Dendritic cell treated with granulocyte-macrophage colony-stimulating factor and Interleukin-4, amounts not matched to agents 40 ng/mL and 50 ng/mL, for 4 days (primary cell): ENCODE measurements at regions not wholly inside any gene's neighbourhood (a gene's known extent, or its start where the extent isn't known, plus 50 kb on each side); places are given as distances from the start of the nearest gene placed in this dataset.
"Not testable (repeated sequence)": the region's sequence is repeated elsewhere in the genome, so short reads cannot be mapped to it uniquely, and the experiment has no call there.

Experiments
- H3K27ac Mint-ChIP-seq: one replicate; pipeline ENCODE4 v1.8.0; 2022; ENCODE audit warnings: mild to moderate bottlenecking, mixed read lengths
- H3K27me3 Mint-ChIP-seq: one replicate; pipeline ENCODE4 v1.8.0; 2022; ENCODE audit warnings: mild to moderate bottlenecking, mixed read lengths
- H3K36me3 Mint-ChIP-seq: one replicate; pipeline ENCODE4 v1.8.0; 2022; ENCODE audit warnings: low read depth, mixed read lengths
- H3K4me1 Mint-ChIP-seq: one replicate; pipeline ENCODE4 v1.8.0; 2022; ENCODE audit warnings: low read depth, mixed read lengths
- H3K4me3 Mint-ChIP-seq: one replicate; pipeline ENCODE4 v1.8.0; 2022; ENCODE audit warnings: mild to moderate bottlenecking, moderate library complexity, mixed read lengths
- H3K9me3 Mint-ChIP-seq: one replicate; pipeline ENCODE4 v1.8.0; 2022; ENCODE audit warnings: mixed read lengths
- intact Hi-C: fragments of 100-400 bp; cut with micrococcal nuclease; formaldehyde crosslinking; loops from one replicate; pipeline ENCODE4 v1.15.0; 2022

- intact Hi-C loops: not testable (repeated sequence)
These were observed 445.9 kb downstream of the ZNF33B start for GRCh38 chr10:42192450-42192849.

GRCh38 chr10:42187501-42188195, 450.7 kb downstream of the ZNF33B start:
- intact Hi-C loops, H3K4me1 Mint-ChIP-seq, H3K4me3 Mint-ChIP-seq, H3K36me3 Mint-ChIP-seq, H3K27ac Mint-ChIP-seq, H3K9me3 Mint-ChIP-seq, H3K27me3 Mint-ChIP-seq: not testable (repeated sequence)

More at GRCh38 chr10:42192450-42192849, 445.9 kb downstream of the ZNF33B start:
- H3K4me1 Mint-ChIP-seq, H3K36me3 Mint-ChIP-seq, H3K27ac Mint-ChIP-seq, H3K4me3 Mint-ChIP-seq, H3K9me3 Mint-ChIP-seq: not testable (repeated sequence)
- H3K27me3 Mint-ChIP-seq: peaks cover 10% of the 10 kb centered on the region

- H3K36me3 Mint-ChIP-seq, H3K27ac Mint-ChIP-seq, H3K9me3 Mint-ChIP-seq, intact Hi-C loops, H3K4me1 Mint-ChIP-seq: not testable (repeated sequence)
- H3K4me3 Mint-ChIP-seq: peak overlapping the region; percentile 40
- peaks cover 68% of the 10 kb centered on the region for H3K27me3 Mint-ChIP-seq
These were observed 460.3 kb downstream of the ZNF33B start for GRCh38 chr10:42177793-42178689.

GRCh38 chr10:42177077-42177792, 461.1 kb downstream of the ZNF33B start:
- peaks cover 3% of the 10 kb centered on the region for H3K9me3 Mint-ChIP-seq
- H3K27me3 Mint-ChIP-seq: peaks cover 66% of the 10 kb centered on the region
- H3K36me3 Mint-ChIP-seq: no peaks in the 10 kb centered on the region
- no peak overlapping the region for H3K4me3 Mint-ChIP-seq
- no peaks in the 10 kb centered on the region for H3K4me1 Mint-ChIP-seq
- no peak overlapping the region for H3K27ac Mint-ChIP-seq
- intact Hi-C loops: no loop called here

GRCh38 chr10:42150428-42151061, 487.8 kb downstream of the ZNF33B start:
- Mint-ChIP-seq H3K4me1 (no peaks in the 10 kb centered on the region), H3K36me3 (no peaks in the 10 kb centered on the region), H3K27ac (no peak overlapping the region), H3K27me3 (peaks cover 16% of the 10 kb centered on the region), H3K4me3 (no peak overlapping the region), H3K9me3 (peaks cover 69% of the 10 kb centered on the region)
- intact Hi-C loops: no loop called here

GRCh38 chr10:42149722-42150427, 488.5 kb downstream of the ZNF33B start:
- H3K27ac Mint-ChIP-seq: no peak overlapping the region
- no peaks in the 10 kb centered on the region for H3K36me3 Mint-ChIP-seq
- peaks cover 16% of the 10 kb centered on the region for H3K27me3 Mint-ChIP-seq
- peaks cover 68% of the 10 kb centered on the region for H3K9me3 Mint-ChIP-seq
- H3K4me3 Mint-ChIP-seq: no peak overlapping the region
- intact Hi-C loops: no loop called here
- no peaks in the 10 kb centered on the region for H3K4me1 Mint-ChIP-seq

GRCh38 chr10:42149027-42149700, 489.2 kb downstream of the ZNF33B start:
- H3K9me3 Mint-ChIP-seq: peaks cover 69% of the 10 kb centered on the region
- peaks cover 16% of the 10 kb centered on the region for H3K27me3 Mint-ChIP-seq
- no peak overlapping the region for H3K4me3 Mint-ChIP-seq
- H3K27ac Mint-ChIP-seq: no peak overlapping the region
- no peaks in the 10 kb centered on the region for H3K4me1 Mint-ChIP-seq
- intact Hi-C loops: no loop called here
- no peaks in the 10 kb centered on the region for H3K36me3 Mint-ChIP-seq

GRCh38 chr10:42146165-42146564, 492.2 kb downstream of the ZNF33B start:
- peaks cover 85% of the 10 kb centered on the region for H3K9me3 Mint-ChIP-seq
- H3K36me3 Mint-ChIP-seq, H3K27ac Mint-ChIP-seq: not testable (repeated sequence)

GRCh38 chr10:42138023-42138422, 500.3 kb downstream of the ZNF33B start:
- H3K36me3 Mint-ChIP-seq, H3K27ac Mint-ChIP-seq, H3K4me3 Mint-ChIP-seq, H3K4me1 Mint-ChIP-seq, H3K27me3 Mint-ChIP-seq, intact Hi-C loops: not testable (repeated sequence)
- H3K9me3 Mint-ChIP-seq: peaks cover 58% of the 10 kb centered on the region

More at GRCh38 chr10:42146165-42146564, 492.2 kb downstream of the ZNF33B start:
- intact Hi-C loops, H3K4me1 Mint-ChIP-seq, H3K4me3 Mint-ChIP-seq: not testable (repeated sequence)
- peaks cover 16% of the 10 kb centered on the region for H3K27me3 Mint-ChIP-seq

- no peak overlapping the region for H3K27ac Mint-ChIP-seq
- intact Hi-C loops: no loop called here
- no peaks in the 10 kb centered on the region for H3K27me3 Mint-ChIP-seq
These were observed 525.3 kb downstream of the ZNF33B start for GRCh38 chr10:42113158-42113450.

GRCh38 chr10:42112331-42113157, 525.8 kb downstream of the ZNF33B start:
- intact Hi-C loops: no loop called here
- Mint-ChIP-seq H3K27ac (no peak overlapping the region), H3K4me1 (no peaks in the 10 kb centered on the region), H3K4me3 (no peak overlapping the region), H3K9me3 (peaks cover 61% of the 10 kb centered on the region), H3K36me3 (no peaks in the 10 kb centered on the region), H3K27me3 (no peaks in the 10 kb centered on the region)

More at GRCh38 chr10:42113158-42113450, 525.3 kb downstream of the ZNF33B start:
- Mint-ChIP-seq H3K9me3 (peaks cover 64% of the 10 kb centered on the region), H3K36me3 (no peaks in the 10 kb centered on the region), H3K4me1 (no peaks in the 10 kb centered on the region), H3K4me3 (no peak overlapping the region)

- Mint-ChIP-seq H3K9me3 (peaks cover 54% of the 10 kb centered on the region), H3K4me1 (no peaks in the 10 kb centered on the region), H3K27ac (no peak overlapping the region), H3K4me3 (no peak overlapping the region), H3K36me3 (no peaks in the 10 kb centered on the region), H3K27me3 (no peaks in the 10 kb centered on the region)
- intact Hi-C loops: no loop called here
These were observed 526.6 kb downstream of the ZNF33B start for GRCh38 chr10:42111661-42112330.
